Retinal pigment epithelial cell (primary cell): ENCODE measurements at regions not wholly inside any gene's neighbourhood (a gene's known extent, or its start where the extent isn't known, plus 50 kb on each side); places are given as distances from the start of the nearest gene placed in this dataset.

Source experiments
- DNase-seq: peaks from one replicate; pipeline ENCODE4 v3.0.0-alpha.2; 2010; ENCODE audit warnings: low read depth
- H3K4me3 ChIP-seq: 2 replicates; pipeline ENCODE4 v1.5.1; 2011; ENCODE audit warnings: mild to moderate bottlenecking, low read length, control low read depth, moderate library complexity
- TF ChIP-seq, protein P1 (sequence below): conservative IDR thresholded peaks from 2 replicates; pipeline ENCODE4 v1.5.1; 2011; ENCODE audit warnings: low read depth, low read length, control low read depth, inconsistent platforms

- no peak overlapping the region for H3K4me3 ChIP-seq
- peak; percentile 91 for DNase-seq
- TF ChIP-seq, protein P1, sequence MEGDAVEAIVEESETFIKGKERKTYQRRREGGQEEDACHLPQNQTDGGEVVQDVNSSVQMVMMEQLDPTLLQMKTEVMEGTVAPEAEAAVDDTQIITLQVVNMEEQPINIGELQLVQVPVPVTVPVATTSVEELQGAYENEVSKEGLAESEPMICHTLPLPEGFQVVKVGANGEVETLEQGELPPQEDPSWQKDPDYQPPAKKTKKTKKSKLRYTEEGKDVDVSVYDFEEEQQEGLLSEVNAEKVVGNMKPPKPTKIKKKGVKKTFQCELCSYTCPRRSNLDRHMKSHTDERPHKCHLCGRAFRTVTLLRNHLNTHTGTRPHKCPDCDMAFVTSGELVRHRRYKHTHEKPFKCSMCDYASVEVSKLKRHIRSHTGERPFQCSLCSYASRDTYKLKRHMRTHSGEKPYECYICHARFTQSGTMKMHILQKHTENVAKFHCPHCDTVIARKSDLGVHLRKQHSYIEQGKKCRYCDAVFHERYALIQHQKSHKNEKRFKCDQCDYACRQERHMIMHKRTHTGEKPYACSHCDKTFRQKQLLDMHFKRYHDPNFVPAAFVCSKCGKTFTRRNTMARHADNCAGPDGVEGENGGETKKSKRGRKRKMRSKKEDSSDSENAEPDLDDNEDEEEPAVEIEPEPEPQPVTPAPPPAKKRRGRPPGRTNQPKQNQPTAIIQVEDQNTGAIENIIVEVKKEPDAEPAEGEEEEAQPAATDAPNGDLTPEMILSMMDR: no peak
Measured at GRCh38 chr5:173823721-173824567, 64.2 kb upstream of the CPEB4 start.

GRCh38 chr5:173825215-173825865, 62.8 kb upstream of the CPEB4 start:
- H3K4me3 ChIP-seq: no peak overlapping the region
- peak; percentile 90 for DNase-seq
- TF ChIP-seq, protein P1: no peak

DNA sequence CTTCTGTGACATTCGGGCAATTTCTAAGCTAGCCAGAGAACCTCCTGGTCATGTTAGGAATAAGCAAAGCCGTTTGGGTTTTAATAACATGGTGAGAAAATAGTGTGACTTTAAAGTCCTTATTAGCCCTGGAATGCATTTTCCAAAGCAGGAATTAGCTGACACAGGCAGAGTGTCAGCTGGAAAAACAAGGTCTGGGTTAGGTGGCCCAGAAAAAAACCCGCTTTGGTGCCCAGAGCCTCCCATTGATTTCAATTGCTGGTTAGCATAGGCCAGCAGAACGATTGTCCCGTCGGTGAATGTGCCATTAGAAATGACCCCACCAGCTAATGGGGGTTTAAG, 62.1 kb upstream of the CPEB4 start:
- no peak overlapping the region for H3K4me3 ChIP-seq
- TF ChIP-seq, protein P1: no peak
- DNase-seq: peak; percentile 74

- no peak for DNase-seq
- TF ChIP-seq, protein P1: no peak
- no peak overlapping the region for H3K4me3 ChIP-seq
Measured at GRCh38 chr5:173826428-173827350, 61.5 kb upstream of the CPEB4 start.

DNA sequence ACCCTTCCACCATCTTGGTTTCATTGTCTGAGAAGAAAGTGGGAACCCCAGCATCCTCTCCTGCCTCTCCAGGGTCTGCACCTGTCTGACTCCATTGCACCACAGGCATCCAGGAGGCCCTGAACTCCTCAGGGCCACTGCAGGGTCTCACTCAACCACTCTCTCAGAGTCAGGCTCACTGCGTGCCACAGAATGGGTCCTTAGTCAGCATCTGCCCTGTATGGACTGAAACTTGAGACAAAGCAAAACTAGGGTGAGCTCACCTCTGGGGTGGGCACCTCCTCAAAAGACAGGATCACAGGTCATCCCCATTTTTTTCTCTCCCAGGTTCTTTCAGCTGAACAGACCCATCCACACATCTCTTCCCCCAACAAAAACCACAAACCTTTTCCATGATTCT, 59.2 kb upstream of the CPEB4 start:
- DNase-seq: no peak
- TF ChIP-seq, protein P1: no peak
- no peak overlapping the region for H3K4me3 ChIP-seq

DNA sequence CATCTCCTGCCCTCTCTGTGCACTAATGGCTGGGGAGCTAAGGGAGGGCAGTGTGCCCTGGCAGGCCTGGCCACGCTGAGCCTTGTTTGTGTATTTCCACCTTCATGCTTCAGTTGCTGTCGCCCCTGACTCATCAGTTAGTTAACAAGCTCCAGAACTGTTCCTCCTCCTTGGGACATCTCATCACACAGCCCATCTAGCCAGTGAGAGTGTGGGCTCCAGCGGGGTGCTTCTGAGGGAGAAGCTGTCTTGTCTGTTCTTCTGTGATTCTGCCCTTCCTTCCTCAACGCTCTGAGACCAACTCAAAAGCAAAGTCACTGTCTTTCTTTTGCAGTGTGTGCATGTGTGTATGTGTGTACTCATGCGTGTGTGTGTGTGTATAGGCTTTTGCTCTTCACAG, 58.3 kb upstream of the CPEB4 start:
- DNase-seq: no peak

More for the DNA sequence above, 58.3 kb upstream of the CPEB4 start:
- TF ChIP-seq, protein P1: no peak
- no peak overlapping the region for H3K4me3 ChIP-seq
